ENCODE measurements at regions not wholly inside any gene's neighbourhood (a gene's known extent, or its start where the extent isn't known, plus 50 kb on each side); places are given as distances from the start of the nearest gene placed in this dataset.
"Not testable (repeated sequence)": the region's sequence is repeated elsewhere in the genome, so short reads cannot be mapped to it uniquely, and the experiment has no call there.

GRCh38 chr18:24613896-24614640, 153.6 kb downstream of the HRH4 start:
- TF ChIP-seq CTCF (conservative IDR thresholded peaks at IDR 0.05; ENCODE audit: low read depth, low read length): no peak
- no peak overlapping the region for H3K4me3 ChIP-seq (ENCODE audit: low read length)
- no peak for DNase-seq (ENCODE audit: low read depth)

GRCh38 chr18:24616653-24617052, 156.2 kb downstream of the HRH4 start:
- no peak for DNase-seq (ENCODE audit: low read depth)
- no peak for TF ChIP-seq CTCF (conservative IDR thresholded peaks at IDR 0.05; ENCODE audit: low read depth, low read length)
- H3K4me3 ChIP-seq (ENCODE audit: low read length): no peak overlapping the region

GRCh38 chr18:24624421-24624820, 164.0 kb downstream of the HRH4 start:
- H3K4me3 ChIP-seq (ENCODE audit: low read length); DNase-seq (ENCODE audit: low read depth): not testable (repeated sequence)

GRCh38 chr18:24627644-24628315, 167.3 kb downstream of the HRH4 start:
- DNase-seq (ENCODE audit: low read depth): no peak
- H3K4me3 ChIP-seq (ENCODE audit: low read length): no peak overlapping the region
- TF ChIP-seq CTCF (conservative IDR thresholded peaks at IDR 0.05; ENCODE audit: low read depth, low read length): no peak

- no peak for DNase-seq (ENCODE audit: low read depth)
- TF ChIP-seq CTCF (conservative IDR thresholded peaks at IDR 0.05; ENCODE audit: low read depth, low read length): no peak
- no peak overlapping the region for H3K4me3 ChIP-seq (ENCODE audit: low read length)
Observed at GRCh38 chr18:24628326-24628725, 167.9 kb downstream of the HRH4 start.

GRCh38 chr18:24629921-24630320, 169.5 kb downstream of the HRH4 start:
- no peak for DNase-seq (ENCODE audit: low read depth)
- no peak overlapping the region for H3K4me3 ChIP-seq (ENCODE audit: low read length)
- TF ChIP-seq CTCF (conservative IDR thresholded peaks at IDR 0.05; ENCODE audit: low read depth, low read length): no peak

GRCh38 chr18:24630346-24630880, 170.0 kb downstream of the HRH4 start:
- DNase-seq (ENCODE audit: low read depth): no peak
- no peak overlapping the region for H3K4me3 ChIP-seq (ENCODE audit: low read length)
- no peak for TF ChIP-seq CTCF (conservative IDR thresholded peaks at IDR 0.05; ENCODE audit: low read depth, low read length)

Data from retinal pigment epithelial cell (primary cell).